Transverse colon (tissue), 4 donors: ENCODE measurements at regions not wholly inside any gene's neighbourhood (a gene's known extent, or its start where the extent isn't known, plus 50 kb on each side); places are given as distances from the start of the nearest gene placed in this dataset.
A peak's percentile ranks its signal among the peaks of the same experiment; 100 is the strongest.

Experiments
- DNase-seq: peaks from one replicate; pipeline ENCODE4 v3.0.0-alpha.2; 2019
- H3K27ac ChIP-seq, 4 donors: fragments of 200-600 bp; sonication (generic); 2 replicates each; pipeline ENCODE4 v1.5.1; 2016 to 2018; ENCODE audit warnings: inconsistent platforms in 4 of 4
- H3K27me3 ChIP-seq: fragments of 200-600 bp; sonication (generic); 2 replicates; pipeline ENCODE4 v1.5.1; 2017; ENCODE audit warnings: inconsistent platforms
- H3K36me3 ChIP-seq, 4 donors: fragments of 200-600 bp; sonication (generic); 2 replicates each; pipeline ENCODE4 v1.5.1; 2017 to 2019; ENCODE audit warnings: inconsistent platforms in 4 of 4
- H3K4me1 ChIP-seq, 4 donors: fragments of 200-600 bp; sonication (generic); 2 replicates each; pipeline ENCODE4 v1.5.1; 2017 to 2020; ENCODE audit warnings: inconsistent platforms in 4 of 4
- H3K4me3 ChIP-seq, 4 donors: fragments of 200-600 bp; sonication (generic); 1 replicate in 1 of 4; 2 replicates in 3 of 4; pipeline versions ENCODE4 v1.5.1 to v1.6.1; 2017 to 2019; ENCODE audit warnings: inconsistent platforms in 4 of 4
- H3K9me3 ChIP-seq, 2 donors: fragments of 200-600 bp; sonication (generic); 2 replicates each; pipeline ENCODE4 v1.5.1; 2017 to 2019; ENCODE audit warnings: inconsistent platforms in 2 of 2
- CTCF ChIP-seq, 5 experiments: fragments of 200-600 bp in 3 of 5; fragments of 450-650 bp in 2 of 5; sonication (generic) in 3 of 5; IDR thresholded peaks; 1 replicate in 2 of 5; 2 replicates in 3 of 5; pipeline ENCODE4 v1.5.1; 2016 to 2017; ENCODE audit warnings: antibody characterized with exemption in 5 of 5, inconsistent platforms in 3 of 5, mild to moderate bottlenecking in 2 of 5, moderate library complexity in 1 of 5
- EP300 ChIP-seq: sonication (generic); formaldehyde crosslinking; IDR thresholded peaks from one replicate; pipeline ENCODE4 v1.6.1; 2017; ENCODE audit warnings: antibody characterized with exemption, low read depth
- POLR2A ChIP-seq: fragments of 450-650 bp; IDR thresholded peaks from one replicate; pipeline ENCODE4 v1.6.1; 2016; ENCODE audit warnings: antibody characterized with exemption, mild to moderate bottlenecking, moderate library complexity
- POLR2AphosphoS5 ChIP-seq, 3 donors: sonication (generic); formaldehyde crosslinking; IDR thresholded peaks; one replicate each; pipeline ENCODE4 v1.6.1; 2016; ENCODE audit warnings: antibody characterized with exemption in 3 of 3
- WGBS, 2 donors: methylation state at CpG; one replicate each; pipeline ENCODE4 v1.1.5; 2018; ENCODE audit warnings: low coverage in 1 of 2; 5-methylcytosine and 5-hydroxymethylcytosine counted together
- in situ Hi-C, 4 donors: fragments of 200-750 bp; cut with MboI; loops; one replicate each; pipeline versions ENCODE4 v1.15.0 to v1.15.1; 2017; ENCODE audit warnings: low sequenced_read_pairs in 3 of 4, low pct_ligation_motif_present in 1 of 4, low pct_unique_long_range_greater_than_20kb in 1 of 4
- intact Hi-C: fragments of 100-400 bp; cut with DNase I; formaldehyde crosslinking; loops from one replicate; pipeline ENCODE4 v1.15.1; 2023; ENCODE audit warnings: low total_unique reads

GRCh38 chr1:60826320-60827094 is 255.9 kb upstream of the NFIA start:
- Histone ChIP-seq H3K4me1 (peaks cover 0 to 27% (median 9%) of the 10 kb centered on the region in 4 donors), H3K4me3 (no peak overlapping the region), H3K9me3 (no peaks in the 10 kb centered on the region), H3K36me3 (no peaks in the 10 kb centered on the region), H3K27ac (no peak overlapping the region), H3K27me3 (no peaks in the 10 kb centered on the region)
- in situ Hi-C loops: no loop called here
- intact Hi-C loops: no loop called here
- DNase-seq: no peak
- TF ChIP-seq EP300: no peak
- TF ChIP-seq CTCF (IDR thresholded peaks at IDR 0.05): no peak
- no peak for TF ChIP-seq POLR2AphosphoS5 (IDR thresholded peaks at IDR 0.05)
- TF ChIP-seq POLR2A: no peak
- WGBS, 2 donors: 49 to 100% methylated on average over 1 to 2 of the region's 2 CpGs

GRCh38 chr1:60825593-60825992 is 256.8 kb upstream of the NFIA start:
- peak; percentile 14 for DNase-seq
- Histone ChIP-seq H3K27me3 (no peaks in the 10 kb centered on the region), H3K9me3 (no peaks in the 10 kb centered on the region), H3K4me3 (no peak overlapping the region), H3K27ac (peak overlapping the region in 2 of 4 donors; percentile 2 to 35), H3K4me1 (peaks cover 0 to 24% (median 7%) of the 10 kb centered on the region in 4 donors), H3K36me3 (no peaks in the 10 kb centered on the region)
- in situ Hi-C loops: no loop called here
- WGBS, 2 donors: 89% methylated on average over 1 of the region's 1 CpG; no CpG with 5 or more reads in 1 of the 2 donors
- TF ChIP-seq POLR2AphosphoS5 (IDR thresholded peaks at IDR 0.05) (no peak), EP300 (no peak), POLR2A (no peak), CTCF (IDR thresholded peaks at IDR 0.05) (no peak)
- intact Hi-C loops: no loop called here

- 33 to 42% methylated on average over 1 of the region's 1 CpG for WGBS, 2 donors
- in situ Hi-C loops: no loop called here
- H3K4me1 ChIP-seq: peaks cover 0 to 24% (median 7%) of the 10 kb centered on the region in 4 donors
Measured at GRCh38 chr1:60823151-60823550, 259.2 kb upstream of the NFIA start.

GRCh38 chr1:60822252-60822651 is 260.1 kb upstream of the NFIA start:
- in situ Hi-C loops (no loop called here), intact Hi-C loops (no loop called here)
- no peaks in the 10 kb centered on the region for H3K9me3 ChIP-seq

More at GRCh38 chr1:60823151-60823550, 259.2 kb upstream of the NFIA start:
- H3K36me3 ChIP-seq: no peaks in the 10 kb centered on the region
- TF ChIP-seq EP300 (no peak), POLR2A (no peak), POLR2AphosphoS5 (IDR thresholded peaks at IDR 0.05) (no peak), CTCF (IDR thresholded peaks at IDR 0.05) (no peak)
- no peaks in the 10 kb centered on the region for H3K9me3 ChIP-seq
- H3K4me3 ChIP-seq: no peak overlapping the region
- no peaks in the 10 kb centered on the region for H3K27me3 ChIP-seq
- intact Hi-C loops: no loop called here
- no peak overlapping the region for H3K27ac ChIP-seq
- no peak for DNase-seq

More at GRCh38 chr1:60822252-60822651, 260.1 kb upstream of the NFIA start:
- WGBS, 2 donors: 71 to 81% methylated on average over 1 of the region's 1 CpG
- TF ChIP-seq EP300 (no peak), POLR2A (no peak), CTCF (IDR thresholded peaks at IDR 0.05) (no peak), POLR2AphosphoS5 (IDR thresholded peaks at IDR 0.05) (no peak)
- Histone ChIP-seq H3K36me3 (no peaks in the 10 kb centered on the region), H3K27me3 (no peaks in the 10 kb centered on the region), H3K4me1 (peaks cover 0 to 24% (median 7%) of the 10 kb centered on the region in 4 donors), H3K4me3 (no peak overlapping the region), H3K27ac (no peak overlapping the region)
- no peak for DNase-seq
